HUES6 (cell line): ENCODE measurements at regions not wholly inside any gene's neighbourhood (a gene's known extent, or its start where the extent isn't known, plus 50 kb on each side); places are given as distances from the start of the nearest gene placed in this dataset.
"Not testable (repeated sequence)": the region's sequence is repeated elsewhere in the genome, so short reads cannot be mapped to it uniquely, and the experiment has no call there.

ENCODE experiments used
- H3K27ac ChIP-seq: 2 replicates; pipeline ENCODE4 v1.7.0; 2013; ENCODE audit warnings: low read depth, mild to moderate bottlenecking, low read length, inconsistent platforms
- H3K27me3 ChIP-seq: 2 replicates; pipeline ENCODE4 v1.6.1; 2013; ENCODE audit warnings: low read length; ENCODE audit not compliant: control insufficient read depth, insufficient read depth
- H3K36me3 ChIP-seq: 2 replicates; pipeline ENCODE4 v1.6.1; 2013; ENCODE audit warnings: low read length; ENCODE audit not compliant: control insufficient read depth, insufficient read depth
- H3K4me1 ChIP-seq: 2 replicates; pipeline ENCODE4 v1.6.1; 2013; ENCODE audit warnings: low read length; ENCODE audit not compliant: control insufficient read depth, insufficient read depth
- H3K4me3 ChIP-seq: 2 replicates; pipeline ENCODE4 v1.5.1; 2013; ENCODE audit warnings: low read depth, low read length
- H3K9ac ChIP-seq: one replicate; pipeline ENCODE4 v1.6.1; 2013; ENCODE audit warnings: mild to moderate bottlenecking, low read length
- H3K9me3 ChIP-seq: 2 replicates; pipeline ENCODE4 v1.6.1; 2013; ENCODE audit warnings: low read depth, low read length; ENCODE audit not compliant: control insufficient read depth, insufficient read depth

- peaks cover 3% of the 10 kb centered on the region; the same call in 1 of the 2 replicates for H3K9me3 ChIP-seq
- no peaks in the 10 kb centered on the region for H3K36me3 ChIP-seq
Measured at GRCh38 chrX:40373641-40374040, 207.1 kb upstream of the ATP6AP2 start.

GRCh38 chrX:40373025-40373424 is 207.7 kb upstream of the ATP6AP2 start:
- Histone ChIP-seq H3K27me3 (no peaks in the 10 kb centered on the region), H3K36me3 (no peaks in the 10 kb centered on the region), H3K27ac (no peak overlapping the region), H3K9me3 (peaks cover 3% of the 10 kb centered on the region; the same call in 1 of the 2 replicates), H3K4me1 (peaks cover 3% of the 10 kb centered on the region; the same call in 1 of the 2 replicates), H3K9ac (no peak overlapping the region), H3K4me3 (no peak overlapping the region)

More at GRCh38 chrX:40373641-40374040, 207.1 kb upstream of the ATP6AP2 start:
- H3K9ac ChIP-seq: no peak overlapping the region
- H3K27ac ChIP-seq: no peak overlapping the region
- H3K27me3 ChIP-seq: no peaks in the 10 kb centered on the region
- H3K4me3 ChIP-seq: no peak overlapping the region
- H3K4me1 ChIP-seq: peaks cover under 1% of the 10 kb centered on the region; the same call in 1 of the 2 replicates

GRCh38 chrX:40371376-40371775 is 209.4 kb upstream of the ATP6AP2 start:
- peaks cover 3% of the 10 kb centered on the region; the same call in 1 of the 2 replicates for H3K4me1 ChIP-seq
- peaks cover 3% of the 10 kb centered on the region; the same call in 1 of the 2 replicates for H3K9me3 ChIP-seq
- H3K27me3 ChIP-seq: no peaks in the 10 kb centered on the region
- no peak overlapping the region for H3K27ac ChIP-seq
- no peak overlapping the region for H3K4me3 ChIP-seq
- no peaks in the 10 kb centered on the region for H3K36me3 ChIP-seq
- H3K9ac ChIP-seq: no peak overlapping the region

- no peak overlapping the region for H3K4me3 ChIP-seq
- H3K36me3 ChIP-seq: no peaks in the 10 kb centered on the region
- no peak overlapping the region for H3K27ac ChIP-seq
- H3K4me1 ChIP-seq: peaks cover 3% of the 10 kb centered on the region; the same call in 1 of the 2 replicates
- peaks cover 17% of the 10 kb centered on the region for H3K9me3 ChIP-seq
- H3K9ac ChIP-seq: no peak overlapping the region
- H3K27me3 ChIP-seq: no peaks in the 10 kb centered on the region
Measured at GRCh38 chrX:40368611-40369061, 212.1 kb upstream of the ATP6AP2 start.

- H3K9ac ChIP-seq: no peak overlapping the region
- no peak overlapping the region for H3K4me3 ChIP-seq
- H3K36me3 ChIP-seq: no peaks in the 10 kb centered on the region
- H3K9me3 ChIP-seq: peaks cover 17% of the 10 kb centered on the region
- peaks cover 3% of the 10 kb centered on the region; the same call in 1 of the 2 replicates for H3K4me1 ChIP-seq
- no peaks in the 10 kb centered on the region for H3K27me3 ChIP-seq
- no peak overlapping the region for H3K27ac ChIP-seq
Measured at GRCh38 chrX:40366661-40367060, 214.1 kb upstream of the ATP6AP2 start.

- not testable (repeated sequence) for H3K36me3 ChIP-seq, H3K27me3 ChIP-seq, H3K9ac ChIP-seq, H3K4me1 ChIP-seq, H3K4me3 ChIP-seq, H3K27ac ChIP-seq
- H3K9me3 ChIP-seq: peaks cover 29% of the 10 kb centered on the region
Measured at GRCh38 chrX:40362291-40362690, 218.5 kb upstream of the ATP6AP2 start.

GRCh38 chrX:40360557-40360956 is 220.2 kb upstream of the ATP6AP2 start:
- Histone ChIP-seq H3K9me3 (peaks cover 24% of the 10 kb centered on the region), H3K27me3 (no peaks in the 10 kb centered on the region), H3K36me3 (no peaks in the 10 kb centered on the region)

GRCh38 chrX:40359593-40359992 is 221.2 kb upstream of the ATP6AP2 start:
- Histone ChIP-seq H3K36me3 (no peaks in the 10 kb centered on the region), H3K4me1 (no peaks in the 10 kb centered on the region), H3K4me3 (no peak overlapping the region), H3K9ac (no peak overlapping the region), H3K9me3 (peaks cover 15% of the 10 kb centered on the region; the same call in 1 of the 2 replicates), H3K27ac (no peak overlapping the region), H3K27me3 (no peaks in the 10 kb centered on the region)

More at GRCh38 chrX:40360557-40360956, 220.2 kb upstream of the ATP6AP2 start:
- Histone ChIP-seq H3K4me1 (no peaks in the 10 kb centered on the region), H3K27ac (no peak overlapping the region), H3K4me3 (no peak overlapping the region), H3K9ac (no peak overlapping the region)

- Histone ChIP-seq H3K9ac (no peak overlapping the region), H3K27ac (no peak overlapping the region), H3K4me1 (no peaks in the 10 kb centered on the region), H3K9me3 (peaks cover 12% of the 10 kb centered on the region; the same call in 1 of the 2 replicates), H3K27me3 (no peaks in the 10 kb centered on the region), H3K4me3 (no peak overlapping the region), H3K36me3 (no peaks in the 10 kb centered on the region)
Measured at GRCh38 chrX:40358994-40359393, 221.8 kb upstream of the ATP6AP2 start.

GRCh38 chrX:40349251-40349650 is 231.5 kb upstream of the ATP6AP2 start:
- Histone ChIP-seq H3K9me3 (peaks cover 35% of the 10 kb centered on the region), H3K4me1 (no peaks in the 10 kb centered on the region), H3K27ac (no peak overlapping the region), H3K9ac (no peak overlapping the region), H3K36me3 (no peaks in the 10 kb centered on the region), H3K27me3 (no peaks in the 10 kb centered on the region), H3K4me3 (no peak overlapping the region)

GRCh38 chrX:40346379-40346778 is 234.4 kb upstream of the ATP6AP2 start:
- no peaks in the 10 kb centered on the region for H3K4me1 ChIP-seq
- H3K36me3 ChIP-seq: no peaks in the 10 kb centered on the region
- peaks cover 30% of the 10 kb centered on the region for H3K9me3 ChIP-seq
- no peaks in the 10 kb centered on the region for H3K27me3 ChIP-seq
- H3K4me3 ChIP-seq: no peak overlapping the region
- H3K9ac ChIP-seq: no peak overlapping the region
- H3K27ac ChIP-seq: no peak overlapping the region
